Osteocyte (in vitro differentiated cells): ENCODE measurements at regions not wholly inside any gene's neighbourhood (a gene's known extent, or its start where the extent isn't known, plus 50 kb on each side); places are given as distances from the start of the nearest gene placed in this dataset.

Experiments
- DNase-seq: peaks from one replicate; pipeline ENCODE4 v3.0.0; 2021; ENCODE audit warnings: mixed read lengths; ENCODE audit not compliant: unreplicated experiment; ENCODE audit errors: extremely low spot score
- H3K27ac Mint-ChIP-seq: one replicate; pipeline ENCODE4 v1.8.0; 2021; ENCODE audit warnings: mild to moderate bottlenecking, mixed read lengths; ENCODE audit not compliant: unreplicated experiment
- H3K27me3 Mint-ChIP-seq: one replicate; pipeline ENCODE4 v1.8.0; 2021; ENCODE audit warnings: mixed read lengths; ENCODE audit not compliant: unreplicated experiment
- H3K36me3 Mint-ChIP-seq: one replicate; pipeline ENCODE4 v1.8.0; 2021; ENCODE audit warnings: mixed read lengths; ENCODE audit not compliant: unreplicated experiment
- H3K4me1 Mint-ChIP-seq: one replicate; pipeline ENCODE4 v1.8.0; 2021; ENCODE audit warnings: mixed read lengths; ENCODE audit not compliant: unreplicated experiment
- H3K4me3 Mint-ChIP-seq: one replicate; pipeline ENCODE4 v1.8.0; 2021; ENCODE audit warnings: mild to moderate bottlenecking, moderate library complexity, mixed read lengths; ENCODE audit not compliant: unreplicated experiment
- H3K9me3 Mint-ChIP-seq: one replicate; pipeline ENCODE4 v1.8.0; 2021; ENCODE audit warnings: mixed read lengths; ENCODE audit not compliant: unreplicated experiment
- TF ChIP-seq, protein P1 (sequence below): fragments of 200-600 bp; sonication (generic); IDR thresholded peaks from 2 replicates; pipeline ENCODE4 v1.5.0; 2021; ENCODE audit warnings: antibody characterized with exemption, mild to moderate bottlenecking, moderate library complexity

DNA sequence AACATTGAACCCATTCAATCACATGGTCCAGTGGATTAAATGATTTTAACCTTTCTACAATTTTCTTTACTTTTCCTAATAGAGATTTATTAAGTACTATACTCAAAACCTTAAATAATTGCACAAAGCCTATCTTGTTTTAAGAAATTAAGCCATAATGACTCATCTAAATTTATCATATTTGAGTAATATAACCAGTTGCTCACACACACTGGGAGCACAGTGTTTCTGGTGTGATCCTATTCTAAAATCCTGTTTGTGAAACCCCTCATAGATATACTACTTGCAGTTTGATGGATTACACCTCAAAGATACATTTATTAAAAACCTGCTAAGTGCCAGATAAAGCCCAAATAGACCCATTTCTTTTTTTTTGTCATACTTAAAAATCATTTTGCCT is 668.3 kb upstream of the CDH18 start:
- DNase-seq: no peak
- peaks cover 8% of the 10 kb centered on the region for H3K9me3 Mint-ChIP-seq

DNA sequence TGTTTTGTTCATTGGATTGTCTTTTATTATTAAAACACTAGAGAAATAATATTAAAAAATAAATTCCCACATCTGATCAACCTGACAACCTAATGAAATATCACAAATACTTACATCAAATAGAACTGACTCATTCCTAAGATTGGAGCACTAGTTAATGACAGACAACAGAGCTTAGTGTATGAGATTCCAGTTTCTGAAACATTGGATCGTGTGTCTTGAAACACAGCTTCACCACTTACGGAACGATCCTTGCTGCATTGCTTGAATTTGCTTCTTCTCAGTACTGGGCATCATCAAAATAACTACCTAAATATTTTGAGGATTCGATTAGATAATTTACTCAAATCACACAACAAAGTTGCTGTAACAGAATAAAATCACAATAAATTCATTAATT is 667.2 kb upstream of the CDH18 start:
- Mint-ChIP-seq H3K27ac (no peak overlapping the region), H3K27me3 (peaks cover 2% of the 10 kb centered on the region), H3K9me3 (peaks cover 17% of the 10 kb centered on the region), H3K36me3 (no peaks in the 10 kb centered on the region), H3K4me3 (no peak overlapping the region), H3K4me1 (no peaks in the 10 kb centered on the region)
- no peak for DNase-seq
- TF ChIP-seq, protein P1, sequence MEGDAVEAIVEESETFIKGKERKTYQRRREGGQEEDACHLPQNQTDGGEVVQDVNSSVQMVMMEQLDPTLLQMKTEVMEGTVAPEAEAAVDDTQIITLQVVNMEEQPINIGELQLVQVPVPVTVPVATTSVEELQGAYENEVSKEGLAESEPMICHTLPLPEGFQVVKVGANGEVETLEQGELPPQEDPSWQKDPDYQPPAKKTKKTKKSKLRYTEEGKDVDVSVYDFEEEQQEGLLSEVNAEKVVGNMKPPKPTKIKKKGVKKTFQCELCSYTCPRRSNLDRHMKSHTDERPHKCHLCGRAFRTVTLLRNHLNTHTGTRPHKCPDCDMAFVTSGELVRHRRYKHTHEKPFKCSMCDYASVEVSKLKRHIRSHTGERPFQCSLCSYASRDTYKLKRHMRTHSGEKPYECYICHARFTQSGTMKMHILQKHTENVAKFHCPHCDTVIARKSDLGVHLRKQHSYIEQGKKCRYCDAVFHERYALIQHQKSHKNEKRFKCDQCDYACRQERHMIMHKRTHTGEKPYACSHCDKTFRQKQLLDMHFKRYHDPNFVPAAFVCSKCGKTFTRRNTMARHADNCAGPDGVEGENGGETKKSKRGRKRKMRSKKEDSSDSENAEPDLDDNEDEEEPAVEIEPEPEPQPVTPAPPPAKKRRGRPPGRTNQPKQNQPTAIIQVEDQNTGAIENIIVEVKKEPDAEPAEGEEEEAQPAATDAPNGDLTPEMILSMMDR: no peak

More for the DNA sequence above, 668.3 kb upstream of the CDH18 start:
- H3K36me3 Mint-ChIP-seq: no peaks in the 10 kb centered on the region
- H3K4me3 Mint-ChIP-seq: no peak overlapping the region
- no peaks in the 10 kb centered on the region for H3K4me1 Mint-ChIP-seq
- peaks cover 2% of the 10 kb centered on the region for H3K27me3 Mint-ChIP-seq
- TF ChIP-seq, protein P1: no peak
- no peak overlapping the region for H3K27ac Mint-ChIP-seq

DNA sequence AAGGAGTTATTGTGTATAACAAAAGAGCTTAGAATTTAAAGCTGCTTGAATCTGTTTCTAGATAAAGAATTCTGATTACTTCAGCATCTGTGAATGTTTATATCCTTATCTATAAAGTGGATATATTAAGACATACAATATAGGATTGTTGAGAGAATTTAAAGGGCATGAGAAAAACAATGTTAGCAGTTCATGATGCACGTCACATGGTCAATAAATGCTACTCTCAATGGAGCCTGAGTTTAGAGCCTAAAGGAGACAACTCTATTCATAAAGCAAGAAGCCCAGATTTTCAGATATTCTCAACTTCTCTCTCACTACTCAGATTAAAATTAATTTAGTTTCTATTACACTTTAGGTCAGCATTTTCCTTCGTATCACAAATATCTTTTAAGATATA is 666.7 kb upstream of the CDH18 start:
- H3K27ac Mint-ChIP-seq: no peak overlapping the region
- H3K27me3 Mint-ChIP-seq: peaks cover 2% of the 10 kb centered on the region

DNA sequence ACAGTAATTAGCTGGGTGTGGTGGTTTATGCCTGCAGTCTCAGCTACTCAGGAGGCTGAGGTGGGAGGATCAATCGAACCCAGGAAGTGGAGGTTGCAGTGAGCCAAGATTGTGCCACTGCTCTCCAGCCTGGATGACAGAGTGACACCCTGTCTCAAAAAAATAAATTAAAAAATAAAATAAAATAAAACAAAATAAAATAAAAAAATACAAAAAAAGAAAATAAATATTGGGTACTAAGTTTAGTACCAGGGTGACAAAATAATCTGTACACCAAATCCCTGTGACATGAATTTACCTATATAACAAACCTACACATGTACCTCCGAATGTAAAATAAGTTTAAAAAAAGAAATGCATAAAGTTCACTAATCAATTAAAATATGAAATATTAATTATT is 666.0 kb upstream of the CDH18 start:
- DNase-seq: no peak
- TF ChIP-seq, protein P1: no peak
- Mint-ChIP-seq H3K9me3 (peaks cover 27% of the 10 kb centered on the region), H3K36me3 (no peaks in the 10 kb centered on the region), H3K4me1 (no peaks in the 10 kb centered on the region), H3K27ac (no peak overlapping the region), H3K4me3 (no peak overlapping the region), H3K27me3 (no peaks in the 10 kb centered on the region)

More for the DNA sequence above, 666.7 kb upstream of the CDH18 start:
- TF ChIP-seq, protein P1: no peak
- no peak for DNase-seq
- Mint-ChIP-seq H3K9me3 (peaks cover 21% of the 10 kb centered on the region), H3K4me1 (no peaks in the 10 kb centered on the region), H3K4me3 (no peak overlapping the region), H3K36me3 (no peaks in the 10 kb centered on the region)

DNA sequence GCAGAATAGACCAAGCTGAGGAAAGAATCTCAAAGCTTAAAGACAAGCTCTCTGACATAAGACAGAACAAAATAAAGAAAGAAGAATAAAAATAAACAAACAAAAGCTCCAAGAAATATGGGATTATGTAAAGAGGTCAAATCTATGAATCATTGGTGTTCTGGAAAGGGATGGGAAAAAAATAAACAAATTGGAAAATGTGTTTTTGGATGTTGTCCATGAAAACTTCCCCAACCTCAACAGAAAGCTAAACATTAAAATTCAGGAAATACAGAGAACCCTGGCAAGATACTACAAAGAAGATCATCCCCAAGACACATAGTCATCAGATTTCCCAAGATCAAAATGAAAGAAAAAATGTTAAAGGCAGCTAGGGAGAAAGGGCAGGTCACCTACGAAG is 662.0 kb upstream of the CDH18 start:
- DNase-seq: no peak
- TF ChIP-seq, protein P1: no peak
- no peaks in the 10 kb centered on the region for H3K27me3 Mint-ChIP-seq
- H3K36me3 Mint-ChIP-seq: no peaks in the 10 kb centered on the region
- H3K4me3 Mint-ChIP-seq: no peak overlapping the region
- H3K27ac Mint-ChIP-seq: no peak overlapping the region
- H3K9me3 Mint-ChIP-seq: peaks cover 32% of the 10 kb centered on the region
- H3K4me1 Mint-ChIP-seq: no peaks in the 10 kb centered on the region
